Glutamatergic neuron (in vitro differentiated cells): ENCODE measurements at regions not wholly inside any gene's neighbourhood (a gene's known extent, or its start where the extent isn't known, plus 50 kb on each side); places are given as distances from the start of the nearest gene placed in this dataset.
"Not testable (repeated sequence)": the region's sequence is repeated elsewhere in the genome, so short reads cannot be mapped to it uniquely, and the experiment has no call there.

ENCODE experiments used
- DNase-seq: peaks from one replicate; pipeline ENCODE4 v3.0.0; 2022
- H3K27ac Mint-ChIP-seq: one replicate; pipeline ENCODE4 v1.8.0; 2020; ENCODE audit warnings: mild to moderate bottlenecking, mixed read lengths, inconsistent platforms; ENCODE audit not compliant: unreplicated experiment
- H3K27me3 Mint-ChIP-seq: one replicate; pipeline ENCODE4 v1.8.0; 2020; ENCODE audit warnings: mild to moderate bottlenecking, moderate library complexity, mixed read lengths, inconsistent platforms; ENCODE audit not compliant: unreplicated experiment
- H3K36me3 Mint-ChIP-seq: one replicate; pipeline ENCODE4 v1.8.0; 2020; ENCODE audit warnings: mild to moderate bottlenecking, mixed read lengths, inconsistent platforms; ENCODE audit not compliant: unreplicated experiment
- H3K4me1 Mint-ChIP-seq: one replicate; pipeline ENCODE4 v1.8.0; 2020; ENCODE audit warnings: mild to moderate bottlenecking, low read depth, mixed read lengths, inconsistent platforms; ENCODE audit not compliant: unreplicated experiment
- H3K4me3 Mint-ChIP-seq: one replicate; pipeline ENCODE4 v1.8.0; 2020; ENCODE audit warnings: mild to moderate bottlenecking, mixed read lengths, inconsistent platforms; ENCODE audit not compliant: unreplicated experiment
- H3K9me3 Mint-ChIP-seq: one replicate; pipeline ENCODE4 v1.8.0; 2020; ENCODE audit warnings: mild to moderate bottlenecking, moderate library complexity, mixed read lengths, inconsistent platforms; ENCODE audit not compliant: unreplicated experiment
- TF ChIP-seq, protein P1 (sequence below): fragments of 200-600 bp; sonication (generic); IDR thresholded peaks from one replicate; pipeline ENCODE4 v1.5.0; 2021; ENCODE audit not compliant: partially characterized antibody, unreplicated experiment

DNA sequence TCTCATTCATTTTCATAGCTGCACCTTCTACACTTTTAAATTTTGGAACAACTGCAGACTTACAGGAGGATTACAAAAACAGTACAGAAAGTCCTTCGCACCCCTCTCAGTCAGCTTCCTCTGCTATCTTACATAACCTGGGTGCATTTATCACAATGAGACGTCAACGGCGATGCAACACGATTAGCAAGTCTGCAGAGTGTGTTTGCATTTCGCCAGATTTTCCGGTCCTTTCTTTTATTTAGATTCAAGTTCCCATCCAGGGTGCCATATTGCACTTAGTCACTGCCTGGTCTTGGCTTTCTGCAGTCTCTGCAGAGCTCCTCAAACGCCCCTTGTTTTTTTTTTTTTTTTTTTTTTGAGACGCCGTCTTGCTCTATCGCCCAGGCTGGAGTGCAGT lies 85.9 kb downstream of the ASMT start:
- Mint-ChIP-seq H3K4me3 (no peak overlapping the region), H3K27me3 (no peaks in the 10 kb centered on the region), H3K4me1 (no peaks in the 10 kb centered on the region), H3K36me3 (peaks cover 5% of the 10 kb centered on the region), H3K9me3 (peaks cover 2% of the 10 kb centered on the region), H3K27ac (no peak overlapping the region)
- TF ChIP-seq, protein P1, sequence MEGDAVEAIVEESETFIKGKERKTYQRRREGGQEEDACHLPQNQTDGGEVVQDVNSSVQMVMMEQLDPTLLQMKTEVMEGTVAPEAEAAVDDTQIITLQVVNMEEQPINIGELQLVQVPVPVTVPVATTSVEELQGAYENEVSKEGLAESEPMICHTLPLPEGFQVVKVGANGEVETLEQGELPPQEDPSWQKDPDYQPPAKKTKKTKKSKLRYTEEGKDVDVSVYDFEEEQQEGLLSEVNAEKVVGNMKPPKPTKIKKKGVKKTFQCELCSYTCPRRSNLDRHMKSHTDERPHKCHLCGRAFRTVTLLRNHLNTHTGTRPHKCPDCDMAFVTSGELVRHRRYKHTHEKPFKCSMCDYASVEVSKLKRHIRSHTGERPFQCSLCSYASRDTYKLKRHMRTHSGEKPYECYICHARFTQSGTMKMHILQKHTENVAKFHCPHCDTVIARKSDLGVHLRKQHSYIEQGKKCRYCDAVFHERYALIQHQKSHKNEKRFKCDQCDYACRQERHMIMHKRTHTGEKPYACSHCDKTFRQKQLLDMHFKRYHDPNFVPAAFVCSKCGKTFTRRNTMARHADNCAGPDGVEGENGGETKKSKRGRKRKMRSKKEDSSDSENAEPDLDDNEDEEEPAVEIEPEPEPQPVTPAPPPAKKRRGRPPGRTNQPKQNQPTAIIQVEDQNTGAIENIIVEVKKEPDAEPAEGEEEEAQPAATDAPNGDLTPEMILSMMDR: no peak
- no peak for DNase-seq

GRCh38 chrX:1701396-1701901 lies 86.6 kb downstream of the ASMT start:
- H3K27ac Mint-ChIP-seq, H3K4me3 Mint-ChIP-seq, H3K36me3 Mint-ChIP-seq, H3K9me3 Mint-ChIP-seq, H3K27me3 Mint-ChIP-seq, H3K4me1 Mint-ChIP-seq, DNase-seq: not testable (repeated sequence)

DNA sequence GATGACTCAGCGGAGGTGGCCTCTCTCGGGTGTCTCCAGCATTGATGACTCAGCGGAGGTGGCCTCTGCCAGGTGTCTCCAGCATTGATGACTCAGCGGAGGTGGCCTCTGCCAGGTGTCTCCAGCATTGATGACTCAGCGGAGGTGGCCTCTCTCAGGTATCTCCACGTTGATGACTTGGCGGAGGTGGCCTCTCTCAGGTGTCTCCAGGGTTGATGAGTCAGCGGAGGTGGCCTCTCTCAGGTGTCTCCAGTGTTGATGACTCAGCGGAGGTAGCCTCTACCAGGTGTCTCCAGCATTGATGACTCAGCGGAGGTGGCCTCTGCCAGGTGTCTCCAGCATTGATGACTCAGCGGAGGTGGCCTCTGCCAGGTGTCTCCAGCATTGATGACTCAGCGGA lies 87.3 kb downstream of the ASMT start:
- H3K27me3 Mint-ChIP-seq, H3K4me3 Mint-ChIP-seq, H3K4me1 Mint-ChIP-seq, DNase-seq, H3K9me3 Mint-ChIP-seq, H3K27ac Mint-ChIP-seq, H3K36me3 Mint-ChIP-seq: not testable (repeated sequence)

DNA sequence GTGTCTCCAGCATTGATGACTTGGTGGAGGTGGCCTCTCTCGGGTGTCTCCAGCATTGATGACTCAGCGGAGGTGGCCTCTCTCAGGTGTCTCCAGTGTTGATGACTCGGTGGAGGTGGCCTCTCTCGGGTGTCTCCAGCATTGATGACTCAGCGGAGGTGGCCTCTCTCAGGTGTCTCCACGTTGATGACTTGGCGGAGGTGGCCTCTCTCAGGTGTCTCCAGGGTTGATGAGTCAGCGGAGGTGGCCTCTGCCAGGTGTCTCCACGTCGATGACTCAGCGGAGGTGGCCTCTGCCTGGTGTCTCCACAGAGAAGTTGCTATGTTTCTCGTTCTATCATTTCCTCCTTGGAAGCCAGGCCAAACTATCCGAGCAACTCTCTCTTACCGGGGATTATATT lies 87.7 kb downstream of the ASMT start:
- not testable (repeated sequence) for DNase-seq, H3K36me3 Mint-ChIP-seq, H3K27me3 Mint-ChIP-seq, H3K27ac Mint-ChIP-seq, H3K9me3 Mint-ChIP-seq, H3K4me1 Mint-ChIP-seq, H3K4me3 Mint-ChIP-seq

DNA sequence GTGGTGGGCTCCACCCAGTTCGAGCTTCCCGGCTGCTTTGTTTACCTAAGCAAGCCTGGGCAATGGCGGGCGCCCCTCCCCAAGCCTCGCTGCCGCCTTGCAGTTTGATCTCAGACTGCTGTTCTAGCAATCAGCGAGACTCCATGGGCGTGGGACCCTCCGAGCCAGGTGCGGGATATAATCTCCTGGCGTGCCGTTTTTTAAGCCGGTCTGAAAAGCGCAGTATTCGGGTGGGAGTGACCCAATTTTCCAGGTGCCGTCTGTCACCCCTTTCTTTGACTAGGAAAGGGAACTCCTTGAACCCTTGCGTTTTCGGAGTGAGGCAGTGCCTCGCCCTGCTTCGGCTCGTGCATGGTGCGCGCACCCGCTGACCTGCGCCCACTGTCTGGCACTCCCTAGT lies 94.4 kb downstream of the ASMT start:
- H3K4me1 Mint-ChIP-seq, H3K36me3 Mint-ChIP-seq, H3K4me3 Mint-ChIP-seq, H3K9me3 Mint-ChIP-seq, DNase-seq, H3K27me3 Mint-ChIP-seq, H3K27ac Mint-ChIP-seq: not testable (repeated sequence)

DNA sequence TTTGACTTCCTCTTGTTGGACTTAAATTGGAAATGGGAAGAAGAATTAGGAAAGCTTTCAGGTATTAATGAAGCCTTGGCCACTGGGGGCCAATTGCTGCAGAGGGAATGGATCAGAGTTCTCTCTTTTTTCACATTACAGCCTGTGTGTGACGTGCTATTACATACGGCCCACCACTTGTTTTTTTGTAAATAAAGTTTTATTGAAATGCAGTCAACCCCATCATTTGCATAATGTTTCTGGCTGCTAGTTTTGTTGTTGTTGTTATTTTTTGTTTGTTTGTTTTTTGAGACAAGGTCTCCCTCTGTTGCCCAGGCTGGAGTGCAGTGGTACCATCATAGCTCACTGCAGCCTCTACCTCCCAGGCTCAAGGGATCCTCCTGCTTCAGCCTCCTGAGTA lies 98.4 kb downstream of the ASMT start:
- TF ChIP-seq, protein P1: no peak
- Mint-ChIP-seq H3K4me3 (no peak overlapping the region), H3K9me3 (no peaks in the 10 kb centered on the region), H3K36me3 (no peaks in the 10 kb centered on the region), H3K4me1 (no peaks in the 10 kb centered on the region), H3K27ac (no peak overlapping the region), H3K27me3 (peaks cover 3% of the 10 kb centered on the region)
- DNase-seq: no peak

- Mint-ChIP-seq H3K9me3 (no peaks in the 10 kb centered on the region), H3K4me1 (no peaks in the 10 kb centered on the region), H3K27ac (no peak overlapping the region), H3K36me3 (no peaks in the 10 kb centered on the region), H3K27me3 (peaks cover 4% of the 10 kb centered on the region), H3K4me3 (no peak overlapping the region)
- DNase-seq: no peak
- TF ChIP-seq, protein P1: no peak
Observed at GRCh38 chrX:1717373-1717772, 102.5 kb downstream of the ASMT start.
